ENCODE measurements at regions not wholly inside any gene's neighbourhood (a gene's known extent, or its start where the extent isn't known, plus 50 kb on each side); places are given as distances from the start of the nearest gene placed in this dataset.
A peak's percentile ranks its signal among the peaks of the same experiment; 100 is the strongest.

GRCh38 chr10:131000743-131001142 lies 310.8 kb downstream of the TCERG1L start:
- WGBS (ENCODE audit: insufficient coverage, low coverage, low lambda C conversion rate, missing lambda C conversion rate): 39% methylated on average over 4 of the region's 4 CpGs
- no peak overlapping the region for H3K4me3 ChIP-seq
- no peaks in the 10 kb centered on the region for H3K4me1 ChIP-seq
- H3K27me3 ChIP-seq: no peaks in the 10 kb centered on the region
- DNase-seq: peak in 1 of 3 donors; percentile 3
- no peak for ATAC-seq
- TF ChIP-seq CTCF (IDR thresholded peaks at IDR 0.05) (no peak), POLR2A (IDR thresholded peaks at IDR 0.05) (no peak)
- H3K27ac ChIP-seq: no peak overlapping the region
- intact Hi-C loops (cut with DNase I): no loop called here
- no peaks in the 10 kb centered on the region for H3K36me3 ChIP-seq
- no peaks in the 10 kb centered on the region for H3K9me3 ChIP-seq

- WGBS (ENCODE audit: insufficient coverage, low coverage, low lambda C conversion rate, missing lambda C conversion rate): 57% methylated on average over 6 of the region's 9 CpGs
- no peak for TF ChIP-seq POLR2A (IDR thresholded peaks at IDR 0.05)
- TF ChIP-seq CTCF (IDR thresholded peaks at IDR 0.05): no peak
- intact Hi-C loops (cut with DNase I): no loop called here
Measured at GRCh38 chr10:131001438-131001837, 310.1 kb downstream of the TCERG1L start.

GRCh38 chr10:131002031-131002861 lies 309.3 kb downstream of the TCERG1L start:
- DNase-seq (peak in 1 of 3 donors; percentile 25), ATAC-seq (no peak)
- TF ChIP-seq CTCF (IDR thresholded peaks at IDR 0.05) (no peak), POLR2A (IDR thresholded peaks at IDR 0.05) (no peak)
- no peak overlapping the region for H3K4me3 ChIP-seq
- no peaks in the 10 kb centered on the region for H3K9me3 ChIP-seq
- no peak overlapping the region for H3K27ac ChIP-seq
- H3K4me1 ChIP-seq: no peaks in the 10 kb centered on the region
- no peaks in the 10 kb centered on the region for H3K36me3 ChIP-seq
- H3K27me3 ChIP-seq: no peaks in the 10 kb centered on the region
- 41% methylated on average over 4 of the region's 12 CpGs for WGBS (ENCODE audit: insufficient coverage, low coverage, low lambda C conversion rate, missing lambda C conversion rate)
- intact Hi-C loops (cut with DNase I): no loop called here

More at GRCh38 chr10:131001438-131001837, 310.1 kb downstream of the TCERG1L start:
- H3K36me3 ChIP-seq: no peaks in the 10 kb centered on the region
- H3K4me3 ChIP-seq: no peak overlapping the region
- peak in 1 of 3 donors; percentile 13 for DNase-seq
- H3K27me3 ChIP-seq: no peaks in the 10 kb centered on the region
- no peaks in the 10 kb centered on the region for H3K9me3 ChIP-seq
- no peak overlapping the region for H3K27ac ChIP-seq
- no peaks in the 10 kb centered on the region for H3K4me1 ChIP-seq
- no peak for ATAC-seq

- Histone ChIP-seq H3K36me3 (no peaks in the 10 kb centered on the region), H3K9me3 (no peaks in the 10 kb centered on the region), H3K4me1 (no peaks in the 10 kb centered on the region), H3K27me3 (no peaks in the 10 kb centered on the region), H3K4me3 (no peak overlapping the region), H3K27ac (no peak overlapping the region)
- intact Hi-C loops (cut with DNase I): no loop called here
- DNase-seq (no peak), ATAC-seq (no peak)
- no peak for TF ChIP-seq POLR2A (IDR thresholded peaks at IDR 0.05)
- no peak for TF ChIP-seq CTCF (IDR thresholded peaks at IDR 0.05)
- WGBS (ENCODE audit: insufficient coverage, low coverage, low lambda C conversion rate, missing lambda C conversion rate): 50% methylated on average over 3 of the region's 4 CpGs
Measured at GRCh38 chr10:131003455-131003854, 308.1 kb downstream of the TCERG1L start.

Measured in right lobe of liver (tissue), 6 donors.